ENCODE measurements at regions not wholly inside any gene's neighbourhood (a gene's known extent, or its start where the extent isn't known, plus 50 kb on each side); places are given as distances from the start of the nearest gene placed in this dataset.

- H3K27me3 ChIP-seq (ENCODE audit: control insufficient read depth in 2 of 2, insufficient read depth in 2 of 2, low read length in 2 of 2), result no peaks in the 10 kb centered on the region
- no peak for FAIRE-seq
- POLR2A ChIA-PET, result interaction anchor here (1.2 to 3.1 kb wide), 3 partner anchors 9 to 12 kb away, joined by 4 to 10 read pairs (median 4); no protein-coding TSS in a partner anchor
- CTCF ChIA-PET (ENCODE audit: low intra/inter-chr PET ratio), result no interaction called here
- peaks cover 91% of the 10 kb centered on the region for H3K79me2 ChIP-seq (ENCODE audit: control insufficient read depth, insufficient read depth, low read length)
- DNase-seq (ENCODE audit: extremely low read depth in 1 of 4, low spot score in 3 of 4), result no peak
- peak overlapping the region; percentile 22 for H3K4me3 ChIP-seq
- 19% methylated on average over 1 of the region's 1 CpG for WGBS (ENCODE audit: insufficient coverage, low coverage, missing lambda C conversion rate)
- H3K9me3 ChIP-seq (replicated peaks; ENCODE audit: control insufficient read depth, insufficient read depth, low read depth, low read length), result no peaks in the 10 kb centered on the region
- peak overlapping the region in 1 of 2 experiments; percentile 59; a peak in 2 of 4 replicates for H3K9ac ChIP-seq (ENCODE audit: insufficient read depth in 1 of 2, low read depth in 2 of 2, low read length in 2 of 2)
- H4K20me1 ChIP-seq (replicated peaks; ENCODE audit: control insufficient read depth, insufficient read depth, low read length), result no peaks in the 10 kb centered on the region
- intact Hi-C loops (cut with micrococcal nuclease), result no loop called here
- in situ Hi-C loops (cut with MboI), result no loop called here
- H3K9me1 ChIP-seq (ENCODE audit: control insufficient read depth, insufficient read depth, low read length), result no peaks in the 10 kb centered on the region
- H3K36me3 ChIP-seq (ENCODE audit: control insufficient read depth, insufficient read depth, low read length), result peaks cover 45% of the 10 kb centered on the region
- TF ChIP-seq ZNF740 (CRISPR knock-in tag; IDR thresholded peaks at IDR 0.05) (no peak), ZNF740 (tag; IDR thresholded peaks at IDR 0.05) (no peak), ILF3 (IDR thresholded peaks at IDR 0.05; ENCODE audit: borderline replicate concordance) (no peak), NR2C1 (IDR thresholded peaks at IDR 0.05) (no peak), NR2C1 (tag; IDR thresholded peaks at IDR 0.05) (no peak), POLR2H (tag; IDR thresholded peaks at IDR 0.05; ENCODE audit: low read depth) (peak; percentile 20; the same call in 1 of the 2 replicates)
- TF ChIP-seq, protein P1, sequence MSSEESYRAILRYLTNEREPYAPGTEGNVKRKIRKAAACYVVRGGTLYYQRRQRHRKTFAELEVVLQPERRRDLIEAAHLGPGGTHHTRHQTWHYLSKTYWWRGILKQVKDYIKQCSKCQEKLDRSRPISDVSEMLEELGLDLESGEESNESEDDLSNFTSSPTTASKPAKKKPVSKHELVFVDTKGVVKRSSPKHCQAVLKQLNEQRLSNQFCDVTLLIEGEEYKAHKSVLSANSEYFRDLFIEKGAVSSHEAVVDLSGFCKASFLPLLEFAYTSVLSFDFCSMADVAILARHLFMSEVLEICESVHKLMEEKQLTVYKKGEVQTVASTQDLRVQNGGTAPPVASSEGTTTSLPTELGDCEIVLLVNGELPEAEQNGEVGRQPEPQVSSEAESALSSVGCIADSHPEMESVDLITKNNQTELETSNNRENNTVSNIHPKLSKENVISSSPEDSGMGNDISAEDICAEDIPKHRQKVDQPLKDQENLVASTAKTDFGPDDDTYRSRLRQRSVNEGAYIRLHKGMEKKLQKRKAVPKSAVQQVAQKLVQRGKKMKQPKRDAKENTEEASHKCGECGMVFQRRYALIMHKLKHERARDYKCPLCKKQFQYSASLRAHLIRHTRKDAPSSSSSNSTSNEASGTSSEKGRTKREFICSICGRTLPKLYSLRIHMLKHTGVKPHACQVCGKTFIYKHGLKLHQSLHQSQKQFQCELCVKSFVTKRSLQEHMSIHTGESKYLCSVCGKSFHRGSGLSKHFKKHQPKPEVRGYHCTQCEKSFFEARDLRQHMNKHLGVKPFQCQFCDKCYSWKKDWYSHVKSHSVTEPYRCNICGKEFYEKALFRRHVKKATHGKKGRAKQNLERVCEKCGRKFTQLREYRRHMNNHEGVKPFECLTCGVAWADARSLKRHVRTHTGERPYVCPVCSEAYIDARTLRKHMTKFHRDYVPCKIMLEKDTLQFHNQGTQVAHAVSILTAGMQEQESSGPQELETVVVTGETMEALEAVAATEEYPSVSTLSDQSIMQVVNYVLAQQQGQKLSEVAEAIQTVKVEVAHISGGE (CRISPR knock-in tag; IDR thresholded peaks at IDR 0.05), result 0 out of 6 replicates have a peak, but pooled peaks of 1 of the 3 experiments have one; percentile 7
- TF ChIP-seq, protein P2, sequence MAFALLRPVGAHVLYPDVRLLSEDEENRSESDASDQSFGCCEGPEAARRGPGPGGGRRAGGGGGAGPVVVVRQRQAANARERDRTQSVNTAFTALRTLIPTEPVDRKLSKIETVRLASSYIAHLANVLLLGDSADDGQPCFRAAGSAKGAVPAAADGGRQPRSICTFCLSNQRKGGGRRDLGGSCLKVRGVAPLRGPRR (CRISPR knock-in tag; IDR thresholded peaks at IDR 0.05), result no peak
- no TSS peak for BruUV-seq (replicated peaks)
- peak overlapping the region; percentile 52 for H3K4me2 ChIP-seq (ENCODE audit: insufficient read depth, low read length)
- peaks cover 7 to 37% of the 10 kb centered on the region in 2 experiments for H3K4me1 ChIP-seq (replicated peaks in 1 of 2; ENCODE audit: control insufficient read depth in 2 of 2, insufficient read depth in 2 of 2, low read length in 2 of 2)
- peak overlapping the region; percentile 41; the same call in 2 of the 3 replicates for H3K27ac ChIP-seq (ENCODE audit: extremely low read depth, low read depth, low read length)
- H2AFZ ChIP-seq (ENCODE audit: low read depth, low read length), result peak overlapping the region; percentile 32
- no peak for ATAC-seq
These were observed 81.0 kb upstream of the GOLGA8B start for GRCh38 chr15:34664418-34664817.
